ENCODE measurements at regions not wholly inside any gene's neighbourhood (a gene's known extent, or its start where the extent isn't known, plus 50 kb on each side); places are given as distances from the start of the nearest gene placed in this dataset.

DNA sequence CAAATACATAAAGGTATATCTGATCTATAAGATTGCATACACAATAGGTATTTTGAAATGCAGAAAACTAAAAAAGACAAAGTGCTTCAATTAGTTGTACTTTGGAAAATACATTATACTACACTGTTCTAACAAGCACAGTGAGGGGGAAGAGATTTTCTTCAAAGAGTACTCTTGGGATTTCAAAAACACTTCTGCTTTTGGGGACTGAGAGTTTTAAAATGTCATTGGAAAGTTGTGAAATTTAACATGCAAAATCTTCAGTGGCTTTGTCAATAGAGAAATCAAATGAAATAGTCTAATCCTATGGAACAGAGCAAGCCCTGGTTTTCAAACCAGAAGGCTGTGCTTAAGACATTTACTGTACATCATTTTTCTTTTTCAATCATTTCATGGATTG lies 322.2 kb upstream of the SEMA6D start:
- H3K4me3 ChIP-seq (ENCODE audit: low read depth, poor library complexity, severe bottlenecking), result no peak overlapping the region
- TF ChIP-seq, protein P1, sequence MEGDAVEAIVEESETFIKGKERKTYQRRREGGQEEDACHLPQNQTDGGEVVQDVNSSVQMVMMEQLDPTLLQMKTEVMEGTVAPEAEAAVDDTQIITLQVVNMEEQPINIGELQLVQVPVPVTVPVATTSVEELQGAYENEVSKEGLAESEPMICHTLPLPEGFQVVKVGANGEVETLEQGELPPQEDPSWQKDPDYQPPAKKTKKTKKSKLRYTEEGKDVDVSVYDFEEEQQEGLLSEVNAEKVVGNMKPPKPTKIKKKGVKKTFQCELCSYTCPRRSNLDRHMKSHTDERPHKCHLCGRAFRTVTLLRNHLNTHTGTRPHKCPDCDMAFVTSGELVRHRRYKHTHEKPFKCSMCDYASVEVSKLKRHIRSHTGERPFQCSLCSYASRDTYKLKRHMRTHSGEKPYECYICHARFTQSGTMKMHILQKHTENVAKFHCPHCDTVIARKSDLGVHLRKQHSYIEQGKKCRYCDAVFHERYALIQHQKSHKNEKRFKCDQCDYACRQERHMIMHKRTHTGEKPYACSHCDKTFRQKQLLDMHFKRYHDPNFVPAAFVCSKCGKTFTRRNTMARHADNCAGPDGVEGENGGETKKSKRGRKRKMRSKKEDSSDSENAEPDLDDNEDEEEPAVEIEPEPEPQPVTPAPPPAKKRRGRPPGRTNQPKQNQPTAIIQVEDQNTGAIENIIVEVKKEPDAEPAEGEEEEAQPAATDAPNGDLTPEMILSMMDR (IDR thresholded peaks at IDR 0.05), result no peak
- no peak for TF ChIP-seq POLR2A (IDR thresholded peaks at IDR 0.05)
- no peak for DNase-seq (ENCODE audit: low spot score in 2 of 2)
- intact Hi-C loops (cut with DNase I; ENCODE audit: low total_unique reads), result no loop called here

DNA sequence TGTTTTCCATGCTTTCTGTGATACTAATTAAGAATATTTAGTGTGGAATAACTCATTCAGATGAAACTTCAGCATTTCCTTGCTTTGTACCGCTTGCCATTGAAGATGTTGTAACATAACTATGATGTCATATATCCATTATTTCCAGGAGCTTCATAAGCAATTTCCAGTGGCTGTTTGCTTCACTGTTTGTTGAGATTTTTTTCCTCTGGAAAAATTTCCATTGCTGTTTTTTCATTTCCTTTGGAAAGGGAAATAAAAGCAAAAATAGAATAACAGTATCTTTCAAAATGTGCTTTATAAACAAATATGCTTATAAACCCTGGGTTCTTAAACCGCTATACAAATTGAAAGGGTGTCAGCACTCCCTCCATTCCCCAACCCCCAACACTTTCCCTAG lies 319.6 kb upstream of the SEMA6D start:
- intact Hi-C loops (cut with DNase I; ENCODE audit: low total_unique reads), result no loop called here
- no peak for DNase-seq (ENCODE audit: low spot score in 2 of 2)
- no peak overlapping the region for H3K4me3 ChIP-seq (ENCODE audit: low read depth, poor library complexity, severe bottlenecking)
- WGBS, 2 donors, result 64 to 66% methylated on average over 2 of the region's 2 CpGs
- TF ChIP-seq, protein P1 (IDR thresholded peaks at IDR 0.05), result no peak
- TF ChIP-seq POLR2A (IDR thresholded peaks at IDR 0.05), result no peak

DNA sequence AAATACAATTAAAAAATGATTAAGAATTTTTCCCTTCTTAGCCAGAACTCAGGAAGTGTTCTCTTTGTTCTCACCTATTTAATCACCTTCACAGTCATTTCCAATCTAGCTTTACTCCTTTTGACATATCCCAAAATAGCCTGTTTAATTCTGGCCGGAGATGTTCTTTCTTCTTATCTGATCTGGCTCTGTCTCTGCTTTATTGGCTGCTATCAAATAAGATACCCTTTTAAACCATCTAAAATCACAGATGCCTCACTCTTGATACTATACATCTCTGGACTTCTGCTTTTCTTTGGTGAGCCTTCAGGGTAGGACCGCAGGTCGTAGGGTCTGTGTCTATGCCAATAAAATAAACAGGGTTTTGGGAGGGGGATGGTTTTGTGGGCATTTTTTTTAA lies 319.2 kb upstream of the SEMA6D start:
- intact Hi-C loops (cut with DNase I; ENCODE audit: low total_unique reads), result no loop called here
- no peak for TF ChIP-seq POLR2A (IDR thresholded peaks at IDR 0.05)
- TF ChIP-seq, protein P1 (IDR thresholded peaks at IDR 0.05), result no peak
- DNase-seq (ENCODE audit: low spot score in 2 of 2), result no peak
- WGBS, 2 donors, result 48 to 57% methylated on average over 3 of the region's 3 CpGs
- no peak overlapping the region for H3K4me3 ChIP-seq (ENCODE audit: low read depth, poor library complexity, severe bottlenecking)

DNA sequence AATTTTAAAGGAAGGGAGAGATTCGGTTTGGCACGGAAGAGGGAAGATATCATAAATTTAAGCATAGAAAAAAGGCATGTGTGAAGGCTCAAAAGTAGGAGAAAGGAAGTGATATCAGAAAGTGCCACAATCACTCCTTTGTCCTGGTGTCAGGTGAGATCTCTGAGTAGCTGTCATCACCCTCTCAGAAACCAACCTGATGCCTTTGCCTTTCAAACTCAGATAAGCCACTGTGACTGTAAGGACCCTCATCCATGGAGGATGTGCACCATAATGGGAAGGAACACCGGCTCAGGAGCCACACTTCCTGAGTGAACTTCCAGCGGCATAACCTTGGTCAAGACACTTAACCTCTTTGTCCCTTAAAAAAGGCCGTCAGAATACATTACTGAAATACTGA lies 318.7 kb upstream of the SEMA6D start:
- DNase-seq (ENCODE audit: low spot score in 2 of 2), result no peak
- 62 to 78% methylated on average over 5 of the region's 5 CpGs for WGBS, 2 donors
- intact Hi-C loops (cut with DNase I; ENCODE audit: low total_unique reads), result no loop called here
- TF ChIP-seq POLR2A (IDR thresholded peaks at IDR 0.05), result no peak
- TF ChIP-seq, protein P1 (IDR thresholded peaks at IDR 0.05), result no peak
- no peak overlapping the region for H3K4me3 ChIP-seq (ENCODE audit: low read depth, poor library complexity, severe bottlenecking)

DNA sequence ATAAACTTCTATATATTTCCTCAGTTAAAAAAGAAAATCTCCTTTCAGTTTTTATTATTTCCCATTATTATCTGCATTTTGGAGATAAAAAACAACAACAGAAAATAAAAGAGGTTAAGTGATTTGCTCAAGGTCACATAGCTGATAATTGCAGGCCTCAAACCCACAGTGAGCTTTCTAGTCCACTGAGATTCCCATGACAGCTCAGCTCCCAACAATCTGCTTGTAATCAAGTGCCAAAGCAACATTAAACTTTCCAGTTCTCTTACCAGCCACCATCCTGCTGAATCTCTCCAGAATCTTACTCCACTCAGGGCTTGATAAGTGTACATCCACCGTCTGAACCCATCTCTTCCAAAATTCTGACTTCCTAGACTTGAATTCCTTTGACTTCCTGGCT lies 318.2 kb upstream of the SEMA6D start:
- TF ChIP-seq, protein P1 (IDR thresholded peaks at IDR 0.05), result no peak
- no peak for TF ChIP-seq POLR2A (IDR thresholded peaks at IDR 0.05)
- no peak overlapping the region for H3K4me3 ChIP-seq (ENCODE audit: low read depth, poor library complexity, severe bottlenecking)
- 86% methylated on average over 1 of the region's 1 CpG for WGBS, 2 donors
- no peak for DNase-seq (ENCODE audit: low spot score in 2 of 2)
- intact Hi-C loops (cut with DNase I; ENCODE audit: low total_unique reads), result no loop called here

DNA sequence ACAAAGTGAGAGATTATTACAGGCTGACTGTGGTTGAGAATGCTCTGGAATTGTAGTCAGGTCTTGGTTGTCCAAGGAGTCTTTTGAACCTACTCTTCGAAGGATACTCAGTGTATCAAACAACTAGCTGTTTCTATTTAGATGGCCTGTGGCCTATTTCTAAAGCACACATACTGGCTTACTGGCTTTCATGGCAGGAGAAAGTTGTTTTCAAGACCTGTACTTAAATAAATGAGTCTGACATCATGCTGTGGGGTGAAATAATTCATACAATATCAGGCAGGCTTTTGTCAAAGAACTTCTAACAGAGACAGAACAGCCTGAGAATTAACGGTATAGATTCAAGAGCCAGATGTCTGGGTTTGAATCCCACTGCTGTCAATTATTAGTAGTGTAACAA lies 316.7 kb upstream of the SEMA6D start:
- no peak for DNase-seq (ENCODE audit: low spot score in 2 of 2)
- WGBS, 2 donors, result 82 to 84% methylated on average over 2 of the region's 2 CpGs
- H3K4me3 ChIP-seq (ENCODE audit: low read depth, poor library complexity, severe bottlenecking), result no peak overlapping the region
- TF ChIP-seq, protein P1 (IDR thresholded peaks at IDR 0.05), result no peak
- no peak for TF ChIP-seq POLR2A (IDR thresholded peaks at IDR 0.05)
- intact Hi-C loops (cut with DNase I; ENCODE audit: low total_unique reads), result no loop called here

Data from lower leg skin (tissue), 4 donors.